HEK293 (cell line): ENCODE measurements at regions not wholly inside any gene's neighbourhood (a gene's known extent, or its start where the extent isn't known, plus 50 kb on each side); places are given as distances from the start of the nearest gene placed in this dataset.

Experiments used
- CTCF ChIA-PET: fragments of 350-600 bp; formaldehyde crosslinking; extraction: SDS; loops from one replicate; lab custom pipeline; 2021; ENCODE audit warnings: antibody characterized with exemption; lab: Yijun Ruan, JAX
- POLR2A ChIA-PET: fragments of 300-600 bp; formaldehyde crosslinking; extraction: SDS; loops from one replicate; lab custom pipeline; 2020; ENCODE audit warnings: antibody characterized with exemption, inconsistent platforms; lab: Yijun Ruan, JAX
- H3K27ac ChIP-seq: fragments of 200-500 bp; sonication (Bioruptor generic); 2 replicates; pipeline ENCODE4 v1.5.1; 2014; ENCODE audit warnings: low read depth, low read length, control low read depth, inconsistent platforms; ENCODE audit errors: extremely low read depth
- H3K36me3 ChIP-seq, 2 experiments: fragments of 200-500 bp in 1 of 2; sonication (Bioruptor generic) in 1 of 2; 1 replicate in 1 of 2; 2 replicates in 1 of 2; pipeline ENCODE4 v1.5.1; 2014 to 2017; ENCODE audit warnings: inconsistent platforms in 2 of 2, low read length in 2 of 2; ENCODE audit not compliant: control insufficient read depth in 2 of 2, insufficient read depth in 1 of 2
- H3K4me1 ChIP-seq: fragments of 200-500 bp; sonication (Bioruptor generic); 2 replicates; pipeline ENCODE4 v1.5.1; 2014; ENCODE audit warnings: mild to moderate bottlenecking, low read length, inconsistent platforms; ENCODE audit not compliant: control insufficient read depth, insufficient read depth
- H3K4me3 ChIP-seq: 2 replicates; pipeline ENCODE4 v1.5.1; 2011; ENCODE audit warnings: low read depth, mild to moderate bottlenecking, control low read depth, low read length, moderate library complexity
- H3K9me3 ChIP-seq: fragments of 200-500 bp; sonication (Bioruptor generic); 2 replicates; pipeline ENCODE4 v1.5.1; 2014; ENCODE audit warnings: low read depth, low read length, inconsistent platforms; ENCODE audit not compliant: control insufficient read depth, insufficient read depth
- AEBP2 ChIP-seq: fragments of 450-650 bp; formaldehyde crosslinking; IDR thresholded peaks from 2 replicates; pipeline ENCODE4 v1.5.1; 2016; ENCODE audit warnings: missing biosample characterization, missing genetic modification characterization, borderline replicate concordance
- GFI1B ChIP-seq: fragments of 450-650 bp; formaldehyde crosslinking; IDR thresholded peaks from 2 replicates; pipeline ENCODE4 v1.5.1; 2016; ENCODE audit warnings: missing biosample characterization, missing genetic modification characterization
- KLF9 ChIP-seq: fragments of 450-650 bp; formaldehyde crosslinking; IDR thresholded peaks from 2 replicates; pipeline ENCODE4 v1.5.1; 2016; ENCODE audit warnings: missing biosample characterization, missing genetic modification characterization, low read depth
- SALL2 ChIP-seq: fragments of 450-650 bp; formaldehyde crosslinking; IDR thresholded peaks from 2 replicates; pipeline ENCODE4 v1.5.0; 2017; ENCODE audit warnings: missing biosample characterization, mild to moderate bottlenecking, missing genetic modification characterization, borderline replicate concordance
- WT1 ChIP-seq: fragments of 450-650 bp; formaldehyde crosslinking; IDR thresholded peaks from 2 replicates; pipeline ENCODE4 v1.5.1; 2016; ENCODE audit warnings: missing biosample characterization, missing genetic modification characterization
- ZBTB10 ChIP-seq: fragments of 450-650 bp; formaldehyde crosslinking; IDR thresholded peaks from 2 replicates; pipeline ENCODE4 v1.5.1; 2016; ENCODE audit warnings: missing biosample characterization, missing genetic modification characterization
- ZBTB20 ChIP-seq: fragments of 450-650 bp; formaldehyde crosslinking; IDR thresholded peaks from 2 replicates; pipeline ENCODE4 v1.5.1; 2016; ENCODE audit warnings: missing biosample characterization, missing genetic modification characterization
- ZNF114 ChIP-seq: fragments of 450-650 bp; formaldehyde crosslinking; IDR thresholded peaks from 2 replicates; pipeline ENCODE4 v1.5.0; 2017; ENCODE audit warnings: missing biosample characterization, missing genetic modification characterization
- ZNF138 ChIP-seq: fragments of 450-650 bp; formaldehyde crosslinking; IDR thresholded peaks from 2 replicates; pipeline ENCODE4 v1.5.1; 2016; ENCODE audit warnings: missing biosample characterization, missing genetic modification characterization, borderline replicate concordance
- ZNF148 ChIP-seq: fragments of 450-650 bp; formaldehyde crosslinking; IDR thresholded peaks from 2 replicates; pipeline ENCODE4 v1.5.0; 2017; ENCODE audit warnings: missing biosample characterization, missing genetic modification characterization, borderline replicate concordance
- ZNF157 ChIP-seq: fragments of 450-650 bp; formaldehyde crosslinking; IDR thresholded peaks from 2 replicates; pipeline ENCODE4 v1.5.1; 2016; ENCODE audit warnings: missing biosample characterization, missing genetic modification characterization
- ZNF211 ChIP-seq: fragments of 450-650 bp; formaldehyde crosslinking; IDR thresholded peaks from 2 replicates; pipeline ENCODE4 v1.5.1; 2016; ENCODE audit warnings: low read depth, missing biosample characterization, missing genetic modification characterization
- ZNF223 ChIP-seq: fragments of 450-650 bp; formaldehyde crosslinking; IDR thresholded peaks from 2 replicates; pipeline ENCODE4 v1.5.1; 2016; ENCODE audit warnings: missing biosample characterization, missing genetic modification characterization
- ZNF354C ChIP-seq: fragments of 450-650 bp; formaldehyde crosslinking; IDR thresholded peaks from 2 replicates; pipeline ENCODE4 v1.5.1; 2016; ENCODE audit warnings: missing biosample characterization, missing genetic modification characterization, low read depth, borderline replicate concordance
- ZNF521 ChIP-seq: fragments of 450-650 bp; formaldehyde crosslinking; IDR thresholded peaks from 2 replicates; pipeline ENCODE4 v1.5.1; 2017; ENCODE audit warnings: missing biosample characterization, mild to moderate bottlenecking, missing genetic modification characterization
- ZNF626 ChIP-seq: fragments of 450-650 bp; sonication (Bioruptor Pico); formaldehyde crosslinking; IDR thresholded peaks from 2 replicates; pipeline ENCODE4 v1.5.1; 2018; ENCODE audit warnings: missing biosample characterization, missing genetic modification characterization, inconsistent platforms
- ZNF785 ChIP-seq: fragments of 450-650 bp; formaldehyde crosslinking; IDR thresholded peaks from 2 replicates; pipeline ENCODE4 v1.5.1; 2016; ENCODE audit warnings: missing biosample characterization, missing genetic modification characterization
- ZNF843 ChIP-seq: fragments of 450-650 bp; formaldehyde crosslinking; IDR thresholded peaks from 2 replicates; pipeline ENCODE4 v1.5.1; 2016; ENCODE audit warnings: missing biosample characterization, missing genetic modification characterization
- ZXDB ChIP-seq: fragments of 450-650 bp; formaldehyde crosslinking; IDR thresholded peaks from 2 replicates; pipeline ENCODE4 v1.5.1; 2016; ENCODE audit warnings: missing biosample characterization, missing genetic modification characterization

- no peak for TF ChIP-seq ZXDB (tag by site-specific recombination)
- no peak for TF ChIP-seq ZNF148 (tag by site-specific recombination)
- no peak for TF ChIP-seq AEBP2 (tag by site-specific recombination)
Observed at GRCh38 chr15:39502082-39502447, 78.8 kb upstream of the THBS1 start (continued).

- TF ChIP-seq ZNF114 (tag by site-specific recombination): no peak
- no peak for TF ChIP-seq ZNF785 (tag by site-specific recombination)
- TF ChIP-seq ZNF138 (tag by site-specific recombination): no peak
- TF ChIP-seq KLF9: no peak
- no peak for TF ChIP-seq ZNF211
- no peak for TF ChIP-seq GFI1B (tag by site-specific recombination)
- TF ChIP-seq WT1 (tag by site-specific recombination): no peak
- TF ChIP-seq SALL2 (tag by site-specific recombination): no peak
- TF ChIP-seq ZNF223 (tag by site-specific recombination): no peak
- no peak for TF ChIP-seq ZBTB10 (tag by site-specific recombination)
- no peak for TF ChIP-seq ZNF626 (tag by site-specific recombination)
- no peak for TF ChIP-seq ZNF157
- no peak for TF ChIP-seq ZBTB20
- TF ChIP-seq ZNF843 (tag by site-specific recombination): no peak
- TF ChIP-seq ZNF354C (tag by site-specific recombination): no peak
- no peak for TF ChIP-seq ZNF521 (tag by site-specific recombination)
- ChIA-PET POLR2A (no interaction called here), CTCF (interaction anchor here (0.5 kb wide), 1 partner anchor 418 kb away, joined by 3 read pairs; no protein-coding TSS in a partner anchor)
- Histone ChIP-seq H3K4me1 (no peaks in the 10 kb centered on the region), H3K9me3 (no peaks in the 10 kb centered on the region), H3K27ac (no peak overlapping the region), H3K4me3 (no peak overlapping the region), H3K36me3 (no peaks in the 10 kb centered on the region)
Observed at GRCh38 chr15:39502611-39503195, 78.2 kb upstream of the THBS1 start.
